ENCODE measurements at regions not wholly inside any gene's neighbourhood (a gene's known extent, or its start where the extent isn't known, plus 50 kb on each side); places are given as distances from the start of the nearest gene placed in this dataset.
"Not testable (repeated sequence)": the region's sequence is repeated elsewhere in the genome, so short reads cannot be mapped to it uniquely, and the experiment has no call there.

DNA sequence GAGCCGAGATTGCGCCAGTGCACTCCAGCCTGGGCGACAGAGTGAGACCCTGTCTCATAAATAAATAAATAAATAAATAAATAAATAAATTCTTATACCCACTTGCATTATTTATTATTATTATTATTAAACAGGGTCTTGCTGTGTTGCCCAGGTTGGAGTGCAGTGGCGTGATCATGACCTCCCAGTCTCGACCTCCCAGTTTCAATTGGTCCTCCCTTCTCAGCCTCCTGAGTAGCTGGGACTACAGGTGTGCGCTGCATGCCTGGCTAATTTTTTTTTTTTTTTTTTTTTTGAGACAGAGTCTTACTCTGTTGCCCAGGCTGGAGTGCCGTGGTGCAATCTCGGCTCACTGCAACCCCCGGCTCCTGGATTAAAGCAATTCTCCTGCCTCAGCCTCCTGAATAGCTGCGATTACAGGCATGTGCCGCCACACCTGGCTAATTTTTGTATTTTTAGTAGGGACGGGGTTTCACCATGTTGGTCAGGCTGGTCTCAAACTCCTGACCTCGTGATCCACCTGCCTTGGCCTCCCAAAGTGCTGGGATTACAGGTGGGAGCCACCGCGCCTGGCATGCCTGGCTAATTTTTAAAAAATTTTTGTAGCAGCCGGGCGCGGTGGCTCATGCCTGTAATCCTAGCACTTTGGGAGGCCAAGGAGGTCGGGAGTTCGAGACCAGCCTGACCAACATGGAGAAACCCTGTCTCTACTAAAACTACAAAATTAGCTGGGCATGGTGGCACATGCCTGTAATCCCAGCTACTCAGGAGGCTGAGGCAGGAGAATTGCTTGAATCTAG, 150.2 kb downstream of the SEC14L1 start:
- DNase-seq (ENCODE audit: low read depth): not testable (repeated sequence)

DNA sequence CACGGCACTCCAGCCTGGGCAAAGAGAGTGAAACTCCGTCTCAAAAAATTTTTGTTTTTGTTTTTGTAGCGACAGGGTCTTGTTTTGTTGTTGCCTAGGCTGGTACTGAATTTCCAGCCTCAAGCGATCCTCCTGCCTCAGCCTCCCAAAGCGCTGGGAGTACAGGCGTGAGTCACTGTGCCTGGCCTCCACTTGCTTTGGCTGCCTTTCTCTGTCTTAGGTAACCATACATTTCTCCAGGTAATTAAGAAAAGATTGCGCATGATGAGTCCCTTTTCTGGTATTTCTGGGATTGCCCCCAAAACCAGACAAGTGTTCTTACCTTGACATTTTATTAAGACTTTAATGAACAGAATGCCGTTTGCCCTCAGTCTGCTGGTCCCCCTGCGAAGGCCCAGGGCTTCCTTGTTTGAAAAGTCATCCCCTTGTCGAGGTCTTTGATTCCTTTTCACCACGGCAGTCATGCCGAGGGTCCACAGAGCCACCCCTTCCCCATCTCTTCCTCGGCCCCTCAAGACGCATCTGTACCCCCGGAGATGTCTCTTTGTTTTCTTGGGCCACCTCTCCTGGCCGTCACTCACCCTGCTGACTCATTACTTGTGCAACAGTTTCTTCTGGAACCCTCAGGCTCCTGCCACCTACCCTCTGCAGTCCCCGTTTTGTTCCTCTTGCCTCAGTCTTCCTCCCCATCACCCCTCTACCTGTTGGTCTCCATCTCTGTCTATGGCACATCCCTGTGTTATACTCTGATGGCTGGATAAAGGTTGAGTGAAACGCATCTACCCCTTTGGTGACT, 151.0 kb downstream of the SEC14L1 start:
- no peak for DNase-seq (ENCODE audit: low read depth)

DNA sequence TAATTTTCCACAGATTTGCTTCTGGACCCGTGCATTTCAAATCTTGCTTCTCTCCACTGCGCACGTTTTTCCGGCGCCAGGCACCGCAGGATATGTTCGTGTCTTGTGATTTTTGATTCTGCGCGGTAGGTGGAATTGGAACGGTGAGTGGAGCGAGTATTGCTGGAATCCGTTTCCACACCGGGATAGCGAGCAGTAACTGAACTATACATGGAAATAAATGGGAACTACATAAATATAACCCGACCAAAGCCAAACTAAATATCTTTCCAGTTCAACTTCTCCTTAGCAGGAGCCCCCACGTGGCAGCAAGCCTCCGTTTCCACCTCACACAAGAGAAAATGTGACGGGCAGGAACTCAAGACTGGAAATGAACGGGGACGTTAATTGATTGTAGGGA, 154.0 kb downstream of the SEC14L1 start:
- DNase-seq (ENCODE audit: low read depth): no peak

DNA sequence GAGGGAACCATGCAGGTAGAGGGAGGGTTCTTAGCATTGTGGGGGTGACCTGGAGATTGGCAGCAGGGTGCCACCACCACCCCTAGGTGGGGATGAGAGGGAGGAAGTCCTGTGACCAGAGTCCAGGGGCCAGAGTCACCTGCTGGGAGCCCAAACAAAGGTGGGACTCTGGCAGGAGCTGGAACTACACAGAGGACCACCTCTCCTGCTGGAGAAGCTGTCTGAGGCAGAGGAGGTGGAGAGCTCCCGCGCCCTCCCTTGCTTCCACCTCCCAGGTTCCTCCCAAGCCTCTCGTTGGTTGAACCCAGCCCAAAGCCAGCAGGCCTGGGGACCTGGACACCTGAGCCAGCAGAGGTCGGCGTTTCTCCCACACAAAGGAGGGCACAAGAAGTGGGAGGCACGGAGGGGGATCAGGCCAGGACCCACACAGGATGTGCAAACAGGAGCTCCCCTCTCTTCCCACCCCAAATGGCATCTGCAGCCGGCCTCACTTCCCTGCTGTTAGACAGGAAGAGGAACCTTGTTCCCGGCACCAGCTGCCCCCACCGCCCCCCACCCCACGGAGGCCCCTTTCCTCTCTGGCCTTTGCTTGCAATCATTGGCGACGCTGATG, 154.6 kb downstream of the SEC14L1 start:
- no peak for DNase-seq (ENCODE audit: low read depth)

DNA sequence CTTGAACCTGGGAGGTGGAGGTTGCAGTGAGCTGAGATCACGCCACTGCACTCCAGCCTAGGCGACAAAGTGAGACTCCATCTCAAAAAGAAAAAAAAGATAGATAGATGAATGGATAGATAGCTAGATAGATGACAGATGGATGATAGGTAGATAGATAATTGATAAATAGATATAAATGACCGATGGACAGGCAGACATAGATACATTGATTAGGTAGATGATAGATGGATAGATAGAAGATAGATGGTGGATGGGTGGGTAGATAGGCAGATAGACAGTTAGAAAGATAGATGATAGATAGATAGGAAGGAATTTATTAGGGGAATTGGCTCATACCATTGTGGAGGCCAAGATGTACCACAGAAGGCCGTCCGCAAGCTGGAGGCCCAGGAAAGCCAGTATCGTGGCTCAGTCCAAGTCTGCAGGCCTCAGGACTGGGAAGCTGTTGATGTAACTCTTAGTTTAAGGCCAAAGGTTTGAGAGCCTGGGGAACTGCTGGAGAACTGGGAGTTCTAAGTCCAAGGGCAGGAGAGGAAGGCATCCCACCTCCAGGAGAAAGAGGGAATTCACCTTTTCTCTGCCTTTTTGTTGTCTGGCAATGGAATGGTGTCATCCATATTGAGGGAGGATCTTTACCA, 156.1 kb downstream of the SEC14L1 start:
- no peak for DNase-seq (ENCODE audit: low read depth)

DNA sequence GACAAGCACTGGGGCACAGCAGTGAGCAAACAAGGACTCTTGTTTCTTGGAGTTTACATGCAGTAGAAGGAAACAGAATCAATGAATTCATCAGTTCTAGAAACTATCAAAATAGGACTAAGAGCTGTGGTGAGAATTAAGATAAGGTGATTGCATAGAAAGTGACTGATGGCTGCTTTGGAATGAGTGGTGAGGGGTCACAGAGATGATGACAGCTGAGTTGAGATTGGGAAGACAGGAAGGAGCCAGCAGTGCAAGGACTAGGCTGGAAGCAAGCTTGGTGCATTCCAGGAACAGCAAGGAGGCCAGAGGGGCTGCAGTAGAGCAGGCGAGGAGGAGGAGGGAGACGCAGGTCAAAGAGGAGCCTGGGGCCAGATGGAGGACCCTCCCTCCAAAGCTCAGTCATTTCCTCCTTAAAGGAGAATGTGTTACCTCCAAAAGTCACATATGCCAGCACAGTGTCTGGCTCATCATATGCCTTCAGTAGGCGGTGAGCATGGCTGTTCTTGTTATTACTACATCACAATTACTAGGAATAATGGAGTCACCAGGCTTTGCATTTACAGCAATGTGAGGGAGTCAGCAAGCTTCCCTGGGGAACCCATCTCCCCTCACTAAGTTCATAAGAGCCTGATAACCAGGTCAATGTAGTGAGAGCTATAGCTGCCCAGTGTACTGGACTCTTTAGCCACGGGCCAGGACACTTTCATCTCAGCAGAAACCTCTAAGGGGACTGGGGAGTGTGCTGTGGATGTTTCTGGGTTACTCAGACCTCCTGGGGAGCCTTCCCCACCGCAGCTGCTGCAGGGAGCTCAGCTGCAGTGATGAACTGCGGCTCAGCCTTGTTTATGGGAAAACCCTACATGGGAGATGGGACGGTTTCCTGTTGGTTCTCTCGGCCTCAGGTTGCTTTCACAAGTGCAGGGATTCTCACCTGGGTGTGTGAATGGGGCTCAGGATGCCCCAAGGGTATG, 157.2 kb downstream of the SEC14L1 start:
- no peak for DNase-seq (ENCODE audit: low read depth)

DNA sequence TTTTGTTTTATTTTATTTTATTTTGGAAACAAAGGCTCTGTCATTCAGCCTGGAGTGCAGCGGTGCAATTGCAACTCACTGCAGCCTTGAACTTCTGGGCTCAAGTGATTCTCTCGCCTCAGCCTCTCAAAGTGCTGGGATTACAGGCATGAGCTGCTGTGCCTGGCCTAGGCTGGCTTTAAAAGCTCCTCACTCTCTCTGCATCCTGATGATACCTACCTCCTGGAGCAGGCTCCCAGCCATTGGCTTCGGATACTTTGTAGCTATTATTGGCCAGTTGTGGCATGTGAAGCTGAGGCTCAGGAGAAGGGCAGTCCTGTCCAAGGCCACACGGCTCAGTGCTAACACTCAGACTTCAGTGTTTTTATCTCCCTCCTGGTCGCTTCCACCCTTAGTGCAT, 158.0 kb downstream of the SEC14L1 start:
- DNase-seq (ENCODE audit: low read depth): no peak

DNA sequence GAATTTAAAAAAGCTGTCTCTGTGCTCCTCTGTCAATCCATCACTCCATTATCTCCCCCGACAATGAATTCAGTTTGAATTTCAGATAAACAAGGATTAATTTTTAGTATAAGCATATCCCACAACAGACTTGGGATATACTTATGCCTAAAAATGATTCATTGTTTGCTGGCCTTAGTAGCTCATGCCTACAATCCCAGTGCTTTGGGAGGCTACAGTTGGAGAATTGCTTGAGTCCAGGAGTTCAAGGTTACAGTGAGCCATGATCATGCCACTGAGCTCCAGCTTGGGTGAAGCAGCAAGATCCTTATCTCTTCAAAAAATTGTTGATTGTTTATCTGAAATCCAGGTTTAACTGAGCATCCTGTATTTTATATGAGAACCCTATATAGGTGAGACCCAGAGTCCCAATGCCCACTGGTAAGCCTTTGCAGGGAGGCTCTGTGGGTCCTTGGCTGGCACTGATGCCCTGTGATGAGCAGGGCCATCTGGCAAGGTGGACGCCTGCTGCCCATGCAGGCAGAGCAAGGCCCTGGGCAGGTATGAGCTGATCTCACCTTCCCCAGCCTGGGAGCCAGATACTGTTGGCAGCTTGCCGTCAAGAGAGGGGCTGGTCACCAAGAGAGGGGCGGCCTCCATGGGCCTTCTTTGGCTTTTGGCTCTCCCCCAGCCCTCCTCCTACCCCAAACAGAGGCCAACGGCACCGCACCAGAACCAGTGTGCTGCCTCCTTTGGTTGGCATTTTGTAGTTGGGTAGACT, 158.7 kb downstream of the SEC14L1 start:
- DNase-seq (ENCODE audit: low read depth): no peak

DNA sequence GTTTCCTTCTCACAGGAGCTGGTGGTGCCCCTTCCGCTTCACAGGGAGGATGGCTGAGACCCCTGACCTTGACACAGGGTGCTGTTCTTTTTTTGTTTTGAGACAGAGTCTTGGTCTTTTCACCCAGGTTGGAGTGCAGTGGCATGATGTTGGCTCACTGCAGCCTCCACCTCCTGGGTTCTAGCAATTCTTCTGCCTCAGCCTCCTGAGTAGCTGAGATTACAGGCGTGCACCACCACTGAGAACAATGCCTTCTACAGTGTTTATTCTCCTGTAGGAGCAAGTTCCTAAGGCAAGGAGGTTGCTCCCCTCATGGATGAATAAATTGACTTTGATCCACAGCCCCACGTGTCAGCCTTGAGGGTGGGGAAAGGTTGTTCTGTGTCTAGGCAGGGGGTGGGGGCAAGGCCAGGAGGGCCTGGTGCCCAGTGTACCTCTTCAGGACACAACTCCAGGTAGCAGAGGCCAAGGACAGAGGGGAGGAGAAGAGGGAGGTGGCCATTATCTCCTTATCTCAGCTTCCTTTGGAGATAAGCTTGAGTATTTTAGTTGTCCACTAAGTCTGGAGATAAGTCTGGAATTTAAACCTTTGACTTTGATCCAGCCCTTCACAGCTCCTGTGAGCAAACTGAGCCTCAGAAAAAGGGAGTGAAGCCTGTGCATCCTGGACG, 159.4 kb downstream of the SEC14L1 start:
- no peak for DNase-seq (ENCODE audit: low read depth)

DNA sequence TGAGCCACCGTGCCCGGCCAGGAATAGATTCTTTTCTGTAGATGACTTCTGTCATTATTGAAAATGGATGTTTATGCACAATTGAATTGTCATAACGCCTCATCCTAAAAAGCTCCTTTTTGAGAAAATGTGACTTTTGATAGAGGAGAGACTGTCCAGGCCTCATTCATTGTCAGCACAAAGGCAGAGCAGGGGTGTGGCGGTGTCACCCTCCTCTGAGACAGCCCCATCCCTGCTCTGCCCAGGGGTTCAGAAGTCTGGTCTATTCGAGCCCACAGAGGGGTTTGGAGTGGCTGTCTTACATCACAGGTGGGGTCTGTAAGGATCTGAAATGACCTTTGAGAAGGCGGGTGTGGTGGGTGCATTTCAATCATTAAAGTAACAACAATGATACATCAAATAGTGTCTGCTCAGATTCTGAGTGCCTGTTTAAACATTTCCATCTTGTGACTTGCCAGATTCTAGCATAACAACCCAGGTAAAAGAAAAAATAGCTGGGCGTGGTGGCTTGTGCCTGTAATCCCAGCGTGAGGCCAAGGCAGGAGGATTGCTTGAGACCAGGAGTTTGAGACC, 161.0 kb downstream of the SEC14L1 start:
- DNase-seq (ENCODE audit: low read depth): no peak

DNA sequence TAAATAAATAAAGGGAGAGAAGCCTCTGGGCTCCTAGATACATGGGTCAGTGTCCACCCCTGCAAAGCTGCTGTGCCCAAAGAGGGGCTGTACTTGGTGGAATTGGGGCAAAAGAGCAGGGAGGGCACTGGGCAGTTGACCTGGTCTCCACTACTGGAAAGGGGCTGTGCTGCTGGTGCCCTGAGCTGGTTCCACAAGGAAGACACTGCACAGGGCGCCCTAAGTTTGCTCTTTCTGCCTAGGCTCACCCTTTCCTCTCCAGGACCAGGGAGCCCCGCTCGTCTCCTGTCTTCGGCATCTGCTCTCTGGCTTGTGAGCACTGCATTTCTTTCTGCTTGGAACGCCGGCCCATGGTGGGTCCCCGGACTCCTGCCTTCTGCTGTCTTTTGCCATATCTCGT, 161.9 kb downstream of the SEC14L1 start:
- DNase-seq (ENCODE audit: low read depth): no peak

DNA sequence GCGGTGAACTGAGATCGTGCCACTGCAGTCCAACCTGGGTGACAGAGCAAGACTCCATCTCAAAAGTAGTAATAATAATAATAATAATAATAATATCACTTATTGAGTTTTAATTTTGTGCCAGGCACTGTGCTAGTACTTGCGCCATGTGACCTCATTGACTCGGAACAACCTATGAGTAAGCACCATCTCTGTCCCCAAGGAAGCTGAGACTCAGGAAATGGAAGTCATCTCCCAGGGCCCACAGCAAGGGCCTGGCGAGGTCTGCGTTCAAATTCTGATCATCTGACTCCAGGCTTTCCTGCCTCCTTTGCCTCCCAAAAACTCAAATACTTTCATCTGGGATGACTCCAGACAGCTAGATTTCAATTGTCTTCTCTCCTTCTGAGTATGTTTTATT, 162.9 kb downstream of the SEC14L1 start:
- no peak for DNase-seq (ENCODE audit: low read depth)

DNA sequence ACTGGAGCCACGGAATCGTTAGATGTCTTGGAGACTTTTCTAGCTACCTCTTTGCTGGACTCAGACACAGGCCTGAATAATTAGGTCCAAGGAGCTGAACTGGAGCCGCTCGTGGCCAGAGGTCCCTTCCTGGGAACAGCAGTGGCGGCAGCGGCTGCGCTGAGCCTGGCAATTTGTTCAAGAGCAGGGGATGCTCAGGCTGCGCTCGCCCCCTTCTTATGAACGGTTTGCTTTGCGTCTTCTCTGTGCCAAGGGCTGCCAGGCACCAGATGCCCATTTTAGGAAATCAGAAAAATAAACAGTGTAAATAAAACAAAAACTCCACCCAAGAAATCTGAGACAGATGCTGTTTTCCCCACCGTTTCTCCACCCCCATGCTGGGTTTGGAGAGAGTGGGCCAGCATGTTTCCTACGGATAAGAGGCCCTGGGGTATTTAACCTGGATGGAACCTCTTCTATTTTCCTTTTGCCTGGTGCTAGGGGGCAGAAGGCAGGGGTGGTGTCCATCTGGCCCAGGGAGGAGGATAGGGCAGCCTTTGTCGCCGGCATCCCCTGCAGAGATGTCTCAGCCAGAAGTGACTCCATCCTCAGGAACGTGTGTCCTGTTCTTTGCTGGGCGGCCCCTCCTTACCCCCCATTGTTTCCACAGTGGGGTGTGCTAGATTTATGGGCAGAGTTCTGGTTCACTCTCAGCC, 163.4 kb downstream of the SEC14L1 start:
- DNase-seq (ENCODE audit: low read depth): no peak

DNA sequence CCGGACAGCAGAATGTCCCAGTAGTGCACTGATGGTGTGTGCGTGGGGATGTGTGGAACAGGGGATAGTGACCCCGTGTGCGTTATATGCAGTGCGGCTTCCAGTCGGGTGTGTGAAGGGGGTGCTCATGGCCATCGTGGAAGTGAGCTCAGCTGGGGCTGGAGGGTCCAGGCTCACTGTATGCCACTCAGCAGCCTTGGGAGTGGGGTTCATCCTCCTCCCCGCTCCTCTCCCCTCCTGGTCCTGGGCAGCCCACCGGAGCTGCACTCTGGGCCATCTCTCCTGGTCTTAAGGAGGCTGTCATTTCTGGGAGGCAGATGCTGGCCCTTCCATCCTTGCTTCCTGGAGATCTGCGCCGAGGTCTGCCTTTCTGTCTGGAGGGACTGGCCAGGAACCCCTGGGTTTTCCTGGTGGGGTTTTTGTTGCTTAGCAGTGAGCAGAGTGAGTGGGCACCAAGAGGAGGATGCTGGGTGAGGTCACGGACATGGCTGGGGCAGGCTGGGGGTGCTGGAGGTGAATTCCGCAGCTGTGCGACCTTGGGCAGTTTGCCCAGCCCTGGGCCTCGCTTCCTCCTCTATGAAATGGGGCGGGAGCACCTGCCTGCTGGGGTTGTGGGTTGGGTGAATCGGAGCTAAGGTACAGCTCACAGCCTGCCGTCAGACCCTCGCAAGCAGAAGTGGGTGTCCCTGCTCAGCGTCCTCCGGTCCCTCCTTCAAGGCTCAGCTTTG, 164.1 kb downstream of the SEC14L1 start:
- DNase-seq (ENCODE audit: low read depth): no peak

DNA sequence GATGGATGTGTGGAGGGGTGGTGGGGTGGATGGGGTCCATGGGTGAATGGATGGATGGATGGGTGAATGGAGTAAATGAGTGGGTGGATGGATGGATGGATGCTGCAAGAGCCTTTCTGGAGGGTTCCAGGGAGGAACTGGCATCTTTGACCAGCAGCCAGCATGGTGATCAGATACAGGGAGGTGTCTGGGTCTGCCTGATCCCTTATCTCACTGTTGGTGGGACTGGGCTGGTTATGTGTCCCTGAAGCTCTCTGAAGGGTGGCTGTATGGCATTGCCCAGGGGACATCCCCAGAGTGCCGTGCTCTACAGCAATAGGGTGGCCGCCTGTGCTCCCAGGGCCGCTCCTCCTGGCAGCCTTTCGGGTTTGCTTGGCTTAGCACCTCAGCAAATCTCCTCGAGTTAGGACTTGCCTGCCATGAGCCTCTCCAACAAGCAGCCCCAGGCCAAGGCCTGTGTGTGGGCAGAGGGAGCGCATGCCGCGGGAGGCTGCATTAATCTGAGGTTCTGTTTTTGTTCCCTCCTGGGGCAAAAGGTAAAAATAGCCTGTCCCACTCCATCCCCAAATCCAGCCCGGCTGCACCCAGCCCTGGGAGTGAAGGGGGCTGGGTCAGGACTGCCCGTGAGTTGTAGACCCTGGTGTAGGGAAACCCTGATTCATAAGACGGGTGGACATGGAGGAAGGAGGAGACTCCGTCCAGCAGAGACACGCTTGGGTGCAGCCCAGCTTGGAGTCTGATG, 165.4 kb downstream of the SEC14L1 start:
- no peak for DNase-seq (ENCODE audit: low read depth)

DNA sequence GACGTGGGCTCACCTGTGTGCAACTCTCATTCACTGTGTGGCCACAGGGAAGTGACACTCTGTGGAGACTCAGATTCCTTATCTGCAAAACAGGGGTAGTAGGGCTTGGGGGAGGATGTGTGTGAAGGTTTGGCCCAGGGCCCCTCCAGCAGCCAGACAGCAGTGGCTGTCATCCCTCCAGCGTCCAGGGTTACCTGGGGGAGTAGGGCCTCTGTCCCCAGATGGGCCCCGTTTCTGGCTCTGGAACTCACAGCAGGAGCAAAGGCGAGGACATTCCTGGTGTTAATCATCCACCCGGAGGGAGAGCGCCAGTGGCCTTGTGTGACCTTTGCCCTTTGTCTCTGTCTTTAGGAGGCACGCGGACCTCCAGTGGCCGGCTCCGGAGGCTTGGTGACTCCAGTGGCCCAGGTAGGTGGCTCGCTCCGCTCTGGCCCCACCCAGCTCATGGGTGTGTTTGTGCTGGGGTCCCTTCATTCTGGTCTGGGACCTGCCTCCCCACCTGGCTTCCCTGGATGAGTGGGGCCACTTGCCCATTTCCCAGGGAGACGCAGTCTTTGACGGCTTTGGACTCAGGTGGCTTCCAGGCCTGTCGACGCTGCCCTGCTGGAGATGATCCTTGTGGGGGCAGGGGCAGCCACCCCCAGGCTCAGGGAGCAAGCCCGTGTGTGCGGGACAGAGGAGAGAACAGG, 166.2 kb downstream of the SEC14L1 start:
- no peak for DNase-seq (ENCODE audit: low read depth)

Data from HS-5 (cell line).